ENCODE measurements at regions not wholly inside any gene's neighbourhood (a gene's known extent, or its start where the extent isn't known, plus 50 kb on each side); places are given as distances from the start of the nearest gene placed in this dataset.

DNA sequence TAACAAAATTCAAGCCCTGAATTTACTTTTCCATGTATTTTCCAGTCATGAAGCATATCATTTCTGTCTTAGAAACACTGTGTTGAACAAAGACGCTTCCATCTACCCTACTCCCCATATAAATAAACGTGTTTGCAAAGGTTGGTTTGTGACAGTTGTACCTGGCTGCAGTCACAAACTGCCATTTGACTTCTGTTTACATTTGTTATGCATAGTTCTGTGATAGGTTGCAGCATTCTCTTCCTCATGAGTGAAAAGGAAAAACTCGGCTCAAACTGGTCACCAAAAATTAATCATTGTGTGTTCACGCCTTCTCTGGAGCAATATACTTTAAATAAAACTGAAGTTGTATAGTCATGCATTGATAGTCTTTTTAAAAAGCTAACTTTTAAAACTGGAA lies 69.3 kb upstream of the MOCS2 start:
- TF ChIP-seq POLR2A (IDR thresholded peaks at IDR 0.05) (no peak), EP300 (IDR thresholded peaks at IDR 0.05) (no peak), POLR2AphosphoS5 (IDR thresholded peaks at IDR 0.05) (no peak)
- TF ChIP-seq, protein P1, sequence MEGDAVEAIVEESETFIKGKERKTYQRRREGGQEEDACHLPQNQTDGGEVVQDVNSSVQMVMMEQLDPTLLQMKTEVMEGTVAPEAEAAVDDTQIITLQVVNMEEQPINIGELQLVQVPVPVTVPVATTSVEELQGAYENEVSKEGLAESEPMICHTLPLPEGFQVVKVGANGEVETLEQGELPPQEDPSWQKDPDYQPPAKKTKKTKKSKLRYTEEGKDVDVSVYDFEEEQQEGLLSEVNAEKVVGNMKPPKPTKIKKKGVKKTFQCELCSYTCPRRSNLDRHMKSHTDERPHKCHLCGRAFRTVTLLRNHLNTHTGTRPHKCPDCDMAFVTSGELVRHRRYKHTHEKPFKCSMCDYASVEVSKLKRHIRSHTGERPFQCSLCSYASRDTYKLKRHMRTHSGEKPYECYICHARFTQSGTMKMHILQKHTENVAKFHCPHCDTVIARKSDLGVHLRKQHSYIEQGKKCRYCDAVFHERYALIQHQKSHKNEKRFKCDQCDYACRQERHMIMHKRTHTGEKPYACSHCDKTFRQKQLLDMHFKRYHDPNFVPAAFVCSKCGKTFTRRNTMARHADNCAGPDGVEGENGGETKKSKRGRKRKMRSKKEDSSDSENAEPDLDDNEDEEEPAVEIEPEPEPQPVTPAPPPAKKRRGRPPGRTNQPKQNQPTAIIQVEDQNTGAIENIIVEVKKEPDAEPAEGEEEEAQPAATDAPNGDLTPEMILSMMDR (IDR thresholded peaks at IDR 0.05): no peak
